Hepatocyte (in vitro differentiated cells): ENCODE measurements at regions not wholly inside any gene's neighbourhood (a gene's known extent, or its start where the extent isn't known, plus 50 kb on each side); places are given as distances from the start of the nearest gene placed in this dataset.

Experiments used
- CTCF ChIP-seq: fragments of 200-600 bp; sonication (generic); IDR thresholded peaks from 2 replicates; pipeline ENCODE4 v1.5.1; 2016; ENCODE audit warnings: antibody characterized with exemption, mild to moderate bottlenecking; ENCODE audit not compliant: poor library complexity
- EZH2 ChIP-seq: fragments of 200-600 bp; sonication (generic); IDR thresholded peaks from 2 replicates; pipeline ENCODE4 v1.6.1; 2016; ENCODE audit warnings: antibody characterized with exemption, mild to moderate bottlenecking, borderline replicate concordance
- EZH2phosphoT487 ChIP-seq: fragments of 200-600 bp; sonication (generic); IDR thresholded peaks from one replicate; pipeline ENCODE4 v1.6.1; 2018; ENCODE audit warnings: antibody characterized with exemption, mild to moderate bottlenecking, low read depth, moderate library complexity; ENCODE audit not compliant: unreplicated experiment, severe bottlenecking

GRCh38 chr20:22268675-22269074 is 315.7 kb downstream of the FOXA2 start:
- TF ChIP-seq CTCF (no peak), EZH2 (no peak), EZH2phosphoT487 (no peak)
